Psoas muscle (tissue), 7 donors: ENCODE measurements at regions not wholly inside any gene's neighbourhood (a gene's known extent, or its start where the extent isn't known, plus 50 kb on each side); places are given as distances from the start of the nearest gene placed in this dataset.

ENCODE experiments used
- ATAC-seq, 4 donors: fragments of 200-7000 bp; cut with Tn5 transposase; one replicate each; pipeline ENCODE4 v1.9.1; 2020; ENCODE audit warnings: moderate library complexity in 3 of 4, mild to moderate bottlenecking in 2 of 4
- DNase-seq, 2 donors: peaks; one replicate each; pipeline ENCODE4 v3.0.0-alpha.2; 2020
- H3K27ac ChIP-seq: fragments of 200-600 bp; one replicate; pipeline ENCODE4 v1.8.0; 2022
- H3K27me3 ChIP-seq, 3 donors: fragments of 200-600 bp in 1 of 3; one replicate each; pipeline versions ENCODE4 v1.6.1 to v1.8.0; 2013 to 2022; ENCODE audit warnings: low read length in 2 of 3, mild to moderate bottlenecking in 2 of 3, moderate library complexity in 1 of 3; ENCODE audit not compliant: insufficient read depth in 3 of 3
- H3K36me3 ChIP-seq, 2 donors: fragments of 200-600 bp in 1 of 2; one replicate each; pipeline versions ENCODE4 v1.6.1 to v1.8.0; 2013 to 2022; ENCODE audit warnings: low read depth in 1 of 2, mild to moderate bottlenecking in 1 of 2, moderate library complexity in 1 of 2; ENCODE audit not compliant: insufficient read depth in 1 of 2
- H3K4me1 ChIP-seq: fragments of 200-600 bp; one replicate; pipeline ENCODE4 v1.8.0; 2022
- H3K4me3 ChIP-seq: fragments of 200-600 bp; one replicate; pipeline ENCODE4 v1.8.0; 2022; ENCODE audit warnings: mild to moderate bottlenecking
- H3K9me3 ChIP-seq: fragments of 200-600 bp; one replicate; pipeline ENCODE4 v1.8.0; 2022
- CTCF ChIP-seq: fragments of 200-600 bp; IDR thresholded peaks from one replicate; pipeline ENCODE4 v1.8.0; 2022; ENCODE audit warnings: antibody characterized with exemption
- WGBS, 3 donors: extraction: QIAGEN DNeasy Blood & Tissue Kit; methylation state at CpG; one replicate each; pipeline versions ENCODE4 v1.1.6 to v1.1.7; 2013; 5-methylcytosine and 5-hydroxymethylcytosine counted together
- intact Hi-C, 2 donors: fragments of 100-400 bp; cut with DNase I; formaldehyde crosslinking; loops; one replicate each; pipeline versions ENCODE4 v1.11.0 to v1.14.2; 2022
- donor health status: healthy with polysubstance abuse.
- donor health status: DM: no; HTN: no; CAD: no; lungs with moderate emphysema.
- donor health status: Bipolar disorder and iron deficiency.
- donor health status: healthy.
- donor health status: DM: yes; HTN: yes; CAD: no.
- donor health status: DM: no; HTN: no; CAD: no.
- donor health status: DM: yes; HTN: yes; CAD: no.

GRCh38 chr13:69198706-69199105 is 908.9 kb upstream of the ATXN8OS start:
- Histone ChIP-seq H3K36me3 (no peaks in the 10 kb centered on the region), H3K27me3 (no peaks in the 10 kb centered on the region), H3K27ac (no peak overlapping the region), H3K4me3 (no peak overlapping the region), H3K9me3 (no peaks in the 10 kb centered on the region), H3K4me1 (no peaks in the 10 kb centered on the region)
- DNase-seq: no peak
- no peak for ATAC-seq
- WGBS, 3 donors: 82 to 85% (median 85%) methylated on average over 2 of the region's 2 CpGs
- intact Hi-C loops: no loop called here
- no peak for TF ChIP-seq CTCF

- Histone ChIP-seq H3K4me3 (no peak overlapping the region), H3K4me1 (no peaks in the 10 kb centered on the region), H3K36me3 (no peaks in the 10 kb centered on the region), H3K9me3 (no peaks in the 10 kb centered on the region), H3K27ac (no peak overlapping the region), H3K27me3 (no peaks in the 10 kb centered on the region)
- DNase-seq (no peak), ATAC-seq (no peak)
- 85 to 89% (median 88%) methylated on average over 1 of the region's 1 CpG for WGBS, 3 donors
- intact Hi-C loops: no loop called here
- no peak for TF ChIP-seq CTCF
Observed at GRCh38 chr13:69194130-69194529, 913.5 kb upstream of the ATXN8OS start.

GRCh38 chr13:69180034-69180433 is 927.6 kb upstream of the ATXN8OS start:
- Histone ChIP-seq H3K4me3 (no peak overlapping the region), H3K27me3 (no peaks in the 10 kb centered on the region), H3K36me3 (no peaks in the 10 kb centered on the region), H3K27ac (no peak overlapping the region), H3K4me1 (no peaks in the 10 kb centered on the region), H3K9me3 (no peaks in the 10 kb centered on the region)
- intact Hi-C loops: no loop called here
- WGBS, 3 donors: 55 to 64% (median 61%) methylated on average over 5 of the region's 5 CpGs
- no peak for DNase-seq
- no peak for TF ChIP-seq CTCF
- ATAC-seq: no peak

GRCh38 chr13:69178000-69178399 is 929.6 kb upstream of the ATXN8OS start:
- no peaks in the 10 kb centered on the region for H3K27me3 ChIP-seq
- no peak for TF ChIP-seq CTCF
- H3K36me3 ChIP-seq: no peaks in the 10 kb centered on the region
- no peaks in the 10 kb centered on the region for H3K4me1 ChIP-seq
- H3K9me3 ChIP-seq: no peaks in the 10 kb centered on the region
- no peak overlapping the region for H3K4me3 ChIP-seq
- no peak for ATAC-seq
- 84 to 92% (median 85%) methylated on average over 1 of the region's 1 CpG for WGBS, 3 donors
- no peak overlapping the region for H3K27ac ChIP-seq
- intact Hi-C loops: no loop called here
- DNase-seq: no peak

- H3K4me3 ChIP-seq: no peak overlapping the region
- H3K9me3 ChIP-seq: no peaks in the 10 kb centered on the region
- no peak for TF ChIP-seq CTCF
- H3K27ac ChIP-seq: no peak overlapping the region
- 84 to 92% (median 87%) methylated on average over 9 of the region's 9 CpGs for WGBS, 3 donors
- intact Hi-C loops: no loop called here
- no peaks in the 10 kb centered on the region for H3K4me1 ChIP-seq
- H3K36me3 ChIP-seq: no peaks in the 10 kb centered on the region
- no peak for ATAC-seq
- no peak for DNase-seq
- H3K27me3 ChIP-seq: no peaks in the 10 kb centered on the region
Observed at GRCh38 chr13:69168436-69168835, 939.2 kb upstream of the ATXN8OS start.
